HG03439 (cell line): ENCODE measurements at regions not wholly inside any gene's neighbourhood (a gene's known extent, or its start where the extent isn't known, plus 50 kb on each side); places are given as distances from the start of the nearest gene placed in this dataset.

ENCODE experiments used
- ATAC-seq: cut with Tn5 transposase; IDR thresholded peaks from one replicate; pipeline ENCODE4 v1.9.1; 2021; ENCODE audit warnings: mild to moderate bottlenecking, moderate library complexity; ENCODE audit not compliant: unreplicated experiment

DNA sequence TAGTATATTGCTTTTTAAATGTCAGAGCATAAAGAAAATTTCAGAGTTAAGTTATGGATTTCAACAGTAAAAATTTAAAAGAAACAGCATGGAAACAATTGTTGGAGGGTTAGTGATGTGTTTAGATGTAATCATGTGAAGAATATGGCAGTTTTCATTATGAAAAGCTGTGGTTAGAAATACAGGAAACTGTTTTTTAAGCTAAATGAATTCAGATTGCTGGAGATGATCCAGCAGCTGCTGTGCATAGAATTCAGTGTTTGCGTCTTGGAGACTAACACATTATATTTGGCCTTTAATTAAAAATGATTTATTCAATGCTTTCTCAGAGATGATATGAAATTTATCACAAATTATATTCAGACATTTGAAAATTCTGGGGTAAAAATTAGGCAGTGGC, 273.6 kb upstream of the LRRC7 start:
- no peak for ATAC-seq

DNA sequence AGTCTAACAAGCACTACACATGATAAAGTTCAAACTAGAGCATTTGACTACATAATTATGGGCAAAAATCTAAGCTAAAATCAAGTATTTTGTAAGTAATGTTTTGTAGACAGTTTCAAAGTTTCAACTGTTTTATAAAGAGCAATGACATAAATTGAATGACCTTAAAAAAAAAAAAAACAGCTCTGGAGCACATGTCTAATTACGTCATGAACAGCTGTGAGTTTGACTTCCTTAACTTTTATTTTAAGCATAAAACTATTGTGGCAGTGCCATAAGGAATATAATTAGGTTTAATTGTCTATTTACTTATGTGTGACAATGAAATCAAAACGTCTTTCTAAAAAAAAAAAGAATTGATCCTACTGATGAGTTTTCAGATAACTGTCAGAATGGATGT, 272.5 kb upstream of the LRRC7 start:
- no peak for ATAC-seq

DNA sequence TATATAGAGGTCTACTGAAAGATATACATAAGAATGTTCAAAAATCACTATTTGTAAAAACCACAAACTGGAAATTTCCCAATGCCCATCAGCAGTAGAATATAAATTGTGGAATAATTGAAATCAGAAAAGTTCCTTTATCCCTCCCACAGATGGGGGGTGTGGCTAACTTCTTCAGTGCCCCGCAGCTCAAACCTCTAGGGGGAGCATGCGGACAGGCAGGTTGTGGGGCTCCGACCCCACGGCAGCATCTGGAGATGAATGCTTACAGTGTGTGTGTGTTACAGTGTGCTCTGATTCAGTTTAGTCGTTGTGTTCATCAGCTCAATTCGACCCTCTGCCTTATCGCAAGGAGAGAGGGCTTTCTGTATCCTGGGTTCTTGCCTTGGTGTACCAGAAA, 262.1 kb upstream of the LRRC7 start:
- ATAC-seq, result no peak

GRCh38 chr1:69312055-69312732, 255.5 kb upstream of the LRRC7 start:
- ATAC-seq, result no peak

GRCh38 chr1:69313118-69313517, 254.6 kb upstream of the LRRC7 start:
- no peak for ATAC-seq

DNA sequence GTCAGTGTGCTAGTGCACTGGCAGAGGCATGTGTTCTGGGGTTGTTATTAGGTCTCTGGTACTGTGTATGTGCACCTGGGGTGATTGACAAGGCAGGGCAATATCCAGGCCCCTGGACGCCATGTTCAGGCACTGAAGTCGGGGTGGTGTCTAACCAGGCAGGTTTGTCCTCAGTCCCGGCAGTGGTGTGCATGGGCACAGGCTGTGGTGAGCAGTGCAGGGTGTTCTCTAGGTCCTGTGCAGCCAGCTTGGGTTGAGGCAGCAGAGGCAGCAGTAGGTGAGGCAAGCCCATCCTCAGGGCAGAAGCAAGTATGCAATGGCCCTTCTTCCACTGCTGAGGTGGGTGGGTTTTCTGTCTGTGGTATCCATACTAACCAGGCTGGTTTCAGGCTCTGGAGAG, 252.3 kb upstream of the LRRC7 start:
- no peak for ATAC-seq

DNA sequence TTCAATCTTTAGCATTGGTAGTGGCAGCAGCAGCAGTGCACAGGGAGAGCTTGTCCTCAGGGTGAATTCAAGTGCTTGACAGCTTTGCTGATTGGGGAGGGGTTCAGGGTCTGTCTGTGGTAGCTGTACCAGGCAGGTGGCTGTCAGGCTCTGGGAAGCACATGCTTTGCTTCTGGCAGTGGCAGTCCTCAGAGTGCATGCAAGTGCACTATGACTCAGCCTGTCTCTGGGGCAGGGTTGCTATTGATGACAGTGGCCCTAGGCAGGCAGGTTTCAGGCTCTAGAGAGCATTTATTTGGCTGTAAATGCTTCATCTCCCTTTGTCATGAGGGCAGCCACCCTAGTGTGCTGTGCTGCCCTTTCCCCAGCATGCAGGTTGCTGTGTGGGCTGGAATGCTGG, 251.9 kb upstream of the LRRC7 start:
- ATAC-seq, result no peak

- ATAC-seq, result no peak
These were observed 248.4 kb upstream of the LRRC7 start for GRCh38 chr1:69319287-69319686.

DNA sequence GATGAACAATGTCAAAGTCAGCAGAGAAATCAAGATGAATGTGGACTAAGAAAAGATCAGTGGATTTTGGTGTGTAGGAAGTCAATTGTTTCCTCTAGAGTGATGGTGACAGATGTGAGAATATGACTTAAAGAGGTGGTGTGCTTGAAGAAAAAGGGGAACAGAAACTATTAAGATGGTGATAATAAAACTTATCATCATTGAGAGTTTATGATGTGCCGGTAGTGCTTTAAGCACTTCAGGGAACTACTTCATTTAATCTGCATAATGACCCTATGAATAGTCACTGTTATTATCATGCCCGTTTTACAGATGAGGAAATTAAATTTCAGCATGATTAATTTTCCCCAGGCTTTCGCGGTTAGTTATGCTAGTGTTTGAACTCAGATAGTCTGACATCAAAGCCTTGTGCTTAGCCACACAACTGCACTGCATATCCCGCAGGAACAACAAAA, 246.9 kb upstream of the LRRC7 start:
- ATAC-seq, result peak; percentile 49

- no peak for ATAC-seq
These were observed 246.4 kb upstream of the LRRC7 start for GRCh38 chr1:69321311-69321710.

GRCh38 chr1:69328186-69328585, 239.5 kb upstream of the LRRC7 start:
- no peak for ATAC-seq

DNA sequence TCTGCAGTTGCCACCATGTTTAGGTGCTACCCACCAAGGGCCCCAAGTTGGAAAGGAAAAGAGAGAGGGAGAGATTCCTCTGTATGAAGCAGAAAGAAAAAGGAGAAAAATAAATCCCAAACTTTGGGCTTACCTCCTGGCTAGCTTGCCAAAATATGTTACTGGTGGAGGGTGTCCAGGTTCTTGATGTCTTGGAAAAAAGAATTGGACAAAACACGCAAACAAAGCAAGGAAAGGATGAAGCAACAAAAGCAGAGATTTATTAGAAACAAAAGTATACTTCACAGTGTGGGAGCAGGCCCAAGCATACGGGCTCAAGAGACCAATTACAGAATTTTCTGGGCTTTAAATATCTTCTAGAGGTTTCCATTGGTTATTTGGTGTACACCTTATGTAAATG, 204.5 kb upstream of the LRRC7 start:
- ATAC-seq, result no peak

GRCh38 chr1:69373520-69373919, 194.2 kb upstream of the LRRC7 start:
- ATAC-seq, result no peak

DNA sequence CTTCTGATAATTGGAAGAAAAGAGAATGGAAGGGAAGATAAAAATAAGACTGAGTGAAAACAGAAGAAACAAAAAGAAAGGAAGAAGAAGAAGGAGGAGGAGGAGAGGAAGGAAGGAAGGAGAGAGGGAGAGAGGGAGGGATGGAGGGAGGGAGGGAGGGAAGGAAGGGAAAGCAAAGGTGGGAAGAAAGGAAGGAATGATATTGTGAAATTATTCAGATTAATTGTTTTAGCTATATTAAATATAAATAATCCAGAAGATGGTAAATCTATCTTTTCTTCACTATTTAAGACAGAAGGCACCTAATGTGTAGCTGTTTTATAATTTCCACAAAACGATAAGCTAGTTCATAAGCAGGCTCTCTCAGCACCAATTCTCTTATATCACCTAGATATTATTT, 191.3 kb upstream of the LRRC7 start:
- no peak for ATAC-seq

- ATAC-seq, result no peak
These were observed 190.2 kb upstream of the LRRC7 start for GRCh38 chr1:69377507-69377906.

DNA sequence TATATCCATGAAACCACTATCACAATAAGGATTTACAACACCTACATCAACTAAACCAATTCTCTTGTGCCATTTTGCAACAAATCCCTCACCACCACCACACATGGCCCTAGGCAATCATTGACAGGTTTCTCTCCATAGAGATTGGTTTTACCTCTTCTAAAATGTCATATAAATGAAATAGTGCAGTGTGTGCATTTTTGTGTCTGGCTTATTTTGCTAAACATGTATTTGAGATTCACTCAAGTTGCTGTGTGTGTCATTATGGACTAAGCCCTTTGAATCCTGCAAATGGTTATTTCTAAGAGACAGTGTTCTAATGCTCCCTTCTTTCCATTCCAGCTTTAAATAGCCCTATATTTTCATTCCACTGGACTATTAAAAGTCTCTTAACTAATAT, 179.7 kb upstream of the LRRC7 start:
- no peak for ATAC-seq

- ATAC-seq, result no peak
These were observed 167.6 kb upstream of the LRRC7 start for GRCh38 chr1:69400128-69400527.

GRCh38 chr1:69401879-69402278, 165.8 kb upstream of the LRRC7 start:
- no peak for ATAC-seq

GRCh38 chr1:69403756-69404320, 163.9 kb upstream of the LRRC7 start:
- ATAC-seq, result no peak

DNA sequence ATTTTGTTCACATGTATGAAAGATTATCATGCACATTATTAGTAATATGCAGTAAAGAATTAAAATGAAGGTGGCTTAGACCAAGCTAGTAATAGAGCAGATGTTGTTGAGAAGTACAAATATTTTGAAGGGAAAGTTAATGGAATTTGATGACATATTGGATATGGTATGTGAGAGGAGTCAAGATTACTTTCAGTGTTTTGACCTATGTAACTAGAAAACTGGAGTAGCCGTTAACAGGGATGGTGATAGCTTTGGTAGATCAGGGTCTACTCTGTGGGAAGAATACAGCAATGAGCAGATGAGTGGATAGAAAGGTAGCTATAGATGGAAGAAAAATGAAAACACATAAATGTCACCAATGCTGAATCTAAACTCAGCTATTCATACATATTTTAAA, 163.2 kb upstream of the LRRC7 start:
- ATAC-seq, result no peak

GRCh38 chr1:69406244-69406643, 161.5 kb upstream of the LRRC7 start:
- no peak for ATAC-seq

- ATAC-seq, result no peak
These were observed 157.8 kb upstream of the LRRC7 start for GRCh38 chr1:69409731-69410456.
